ENCODE measurements at regions not wholly inside any gene's neighbourhood (a gene's known extent, or its start where the extent isn't known, plus 50 kb on each side); places are given as distances from the start of the nearest gene placed in this dataset.

- no peak for TF ChIP-seq TERF1 (CRISPR knock-in tag; IDR thresholded peaks at IDR 0.05)
- 0 out of 2 replicates have a peak, but pooled peaks have one; percentile 37 for TF ChIP-seq ZNF574 (CRISPR knock-in tag; IDR thresholded peaks at IDR 0.05)
- 0 out of 2 replicates have a peak, but pooled peaks have one; percentile 29 for TF ChIP-seq KAT8 (CRISPR knock-in tag; IDR thresholded peaks at IDR 0.05)
- TF ChIP-seq RAD51 (IDR thresholded peaks at IDR 0.05; ENCODE audit: borderline replicate concordance), result no peak
- peak; percentile 46; the same call in 1 of the 2 replicates for TF ChIP-seq RARA (CRISPR knock-in tag; IDR thresholded peaks at IDR 0.05)
- TF ChIP-seq HDAC1 (CRISPR knock-in tag; IDR thresholded peaks at IDR 0.05), result 0 out of 2 replicates have a peak, but pooled peaks have one; percentile 20
- TF ChIP-seq ZNF451 (CRISPR knock-in tag; IDR thresholded peaks at IDR 0.05), result peak; percentile 77; the same call in 1 of the 2 replicates
- peak; percentile 47 for TF ChIP-seq RBM39 (IDR thresholded peaks at IDR 0.05; ENCODE audit: low read depth, low read length, poor library complexity, severe bottlenecking)
- TF ChIP-seq ZNF503 (CRISPR knock-in tag; IDR thresholded peaks at IDR 0.05), result no peak
- no peak for TF ChIP-seq ZNF703 (CRISPR knock-in tag; IDR thresholded peaks at IDR 0.05; ENCODE audit: borderline replicate concordance)
- TF ChIP-seq GATAD2A (CRISPR knock-in tag; IDR thresholded peaks at IDR 0.05), result peak; percentile 54
- TF ChIP-seq XRCC5 (optimal IDR thresholded peaks at IDR 0.05; ENCODE audit: low read length), result peak; percentile 96
- no peak for TF ChIP-seq SP1 (IDR thresholded peaks at IDR 0.05)
- TF ChIP-seq SP1 (CRISPR knock-in tag; IDR thresholded peaks at IDR 0.05), result peak; percentile 57; the same call in 1 of the 2 replicates
- no peak for TF ChIP-seq PBX3 (CRISPR knock-in tag; IDR thresholded peaks at IDR 0.05; ENCODE audit: borderline replicate concordance)
- TF ChIP-seq ZNF646 (CRISPR knock-in tag; IDR thresholded peaks at IDR 0.05), result no peak
- 0 out of 2 replicates have a peak, but pooled peaks have one; percentile 39 for TF ChIP-seq BCL6 (CRISPR knock-in tag; IDR thresholded peaks at IDR 0.05)
These were observed 204.1 kb upstream of the CIBAR2 start (continued) for GRCh38 chr16:85316321-85316919.
